ENCODE measurements at regions not wholly inside any gene's neighbourhood (a gene's known extent, or its start where the extent isn't known, plus 50 kb on each side); places are given as distances from the start of the nearest gene placed in this dataset.

DNA sequence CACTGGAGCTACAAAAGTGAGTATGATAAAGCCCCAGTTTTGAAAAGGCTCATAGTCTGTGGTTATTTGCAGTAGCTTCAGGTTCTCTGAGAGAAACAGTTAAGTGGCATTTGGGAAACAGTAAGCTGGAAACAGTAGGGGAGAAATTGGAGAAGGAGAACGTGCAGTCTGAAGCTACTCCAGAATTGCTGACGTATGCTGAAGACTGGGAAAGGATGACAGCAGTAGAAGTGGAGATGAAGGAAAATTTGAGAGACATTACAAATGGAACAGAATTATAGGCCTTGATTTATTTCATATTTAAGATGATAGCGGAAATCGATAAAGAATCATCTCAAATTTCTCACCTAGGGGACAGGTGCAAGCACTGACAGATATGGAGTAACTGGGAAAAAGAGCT is 248.8 kb downstream of the CAAP1 start:
- CTCF ChIA-PET (ENCODE audit: partially characterized antibody) = interaction anchor here (2.1 kb wide), 1 partner anchor 10 kb away, joined by 7 read pairs; no protein-coding TSS in a partner anchor
- 84% methylated on average over 4 of the region's 4 CpGs; no CpG with 5 or more reads in 1 of the 2 experiments for WGBS, 2 experiments (ENCODE audit: extremely low coverage in 1 of 2, insufficient coverage in 1 of 2, insufficient read length in 1 of 2, insufficient replicate concordance in 2 of 2, low coverage in 1 of 2, low lambda C conversion rate in 2 of 2, missing lambda C conversion rate in 1 of 2)
- H3K79me1 ChIP-seq (ENCODE audit: low read depth, low read length) = no peaks in the 10 kb centered on the region; the same call in 1 of the 2 replicates

More for the DNA sequence above, 248.8 kb downstream of the CAAP1 start:
- Histone ChIP-seq H4K8ac (ENCODE audit: extremely low read depth, insufficient read depth, low read length) (no peak overlapping the region), H4K20me1 (replicated peaks in 1 of 2; ENCODE audit: control insufficient read depth in 1 of 2, insufficient read depth in 2 of 2, low read length in 2 of 2) (no peaks in the 10 kb centered on the region), H3K4me2 (ENCODE audit: insufficient read depth in 1 of 2, low read depth in 2 of 2, low read length in 2 of 2) (no peak overlapping the region), H3K23ac (ENCODE audit: insufficient read length) (no peak overlapping the region), H3K36me3 (ENCODE audit: control insufficient read depth in 2 of 4, insufficient read depth in 4 of 4, low read length in 3 of 4) (no peaks in the 10 kb centered on the region), H3K79me2 (ENCODE audit: control insufficient read depth in 1 of 2, insufficient read depth in 2 of 2, low read length in 2 of 2) (no peaks in the 10 kb centered on the region), H3K56ac (replicated peaks; ENCODE audit: insufficient read length, low read depth, low read length) (no peak overlapping the region), H4K5ac (ENCODE audit: insufficient read length, low read depth, low read length) (no peak overlapping the region), H3K4me1 (replicated peaks in 1 of 4; ENCODE audit: control insufficient read depth in 3 of 4, insufficient read depth in 4 of 4, low read length in 3 of 4) (no peaks in the 10 kb centered on the region), H3K27me3 (replicated peaks in 1 of 4; ENCODE audit: control insufficient read depth in 3 of 4, extremely low read depth in 1 of 4, insufficient read depth in 3 of 4, low read length in 3 of 4) (peaks cover 0 to 4% (median under 1%) of the 10 kb centered on the region in 4 experiments; a peak in 3 of 7 replicates), H3K4ac (replicated peaks; ENCODE audit: insufficient read length, low read depth, low read length) (no peak overlapping the region), H3K27ac (ENCODE audit: low read depth, low read length) (no peak overlapping the region), H4K91ac (replicated peaks; ENCODE audit: insufficient read length, low read length) (no peak overlapping the region), H2BK20ac (ENCODE audit: low read length) (no peak overlapping the region), H2BK15ac (ENCODE audit: low read length) (no peak overlapping the region), H2BK12ac (ENCODE audit: low read depth, low read length) (no peak overlapping the region), H3K18ac (ENCODE audit: extremely low read depth, low read length) (no peak overlapping the region), H3K9me3 (ENCODE audit: insufficient read depth in 2 of 2, low read depth in 1 of 2, low read length in 1 of 2) (no peaks in the 10 kb centered on the region), H3K4me3 (ENCODE audit: extremely low read depth in 1 of 4, insufficient read depth in 2 of 4, low read depth in 3 of 4, low read length in 4 of 4) (no peak overlapping the region), H2AFZ (ENCODE audit: low read length) (no peak overlapping the region), H2BK120ac (replicated peaks; ENCODE audit: low read depth, low read length) (no peak overlapping the region), H3K14ac (ENCODE audit: insufficient read length) (no peak overlapping the region), H3K9ac (replicated peaks in 1 of 4; ENCODE audit: extremely low read depth in 1 of 4, low read depth in 3 of 4, low read length in 3 of 4) (no peak overlapping the region), H2AK5ac (ENCODE audit: low read depth, low read length) (no peak overlapping the region), H3K23me2 (ENCODE audit: low read depth, low read length) (no peaks in the 10 kb centered on the region), H2BK5ac (ENCODE audit: low read depth, low read length) (no peak overlapping the region)
- TF ChIP-seq, protein P1, sequence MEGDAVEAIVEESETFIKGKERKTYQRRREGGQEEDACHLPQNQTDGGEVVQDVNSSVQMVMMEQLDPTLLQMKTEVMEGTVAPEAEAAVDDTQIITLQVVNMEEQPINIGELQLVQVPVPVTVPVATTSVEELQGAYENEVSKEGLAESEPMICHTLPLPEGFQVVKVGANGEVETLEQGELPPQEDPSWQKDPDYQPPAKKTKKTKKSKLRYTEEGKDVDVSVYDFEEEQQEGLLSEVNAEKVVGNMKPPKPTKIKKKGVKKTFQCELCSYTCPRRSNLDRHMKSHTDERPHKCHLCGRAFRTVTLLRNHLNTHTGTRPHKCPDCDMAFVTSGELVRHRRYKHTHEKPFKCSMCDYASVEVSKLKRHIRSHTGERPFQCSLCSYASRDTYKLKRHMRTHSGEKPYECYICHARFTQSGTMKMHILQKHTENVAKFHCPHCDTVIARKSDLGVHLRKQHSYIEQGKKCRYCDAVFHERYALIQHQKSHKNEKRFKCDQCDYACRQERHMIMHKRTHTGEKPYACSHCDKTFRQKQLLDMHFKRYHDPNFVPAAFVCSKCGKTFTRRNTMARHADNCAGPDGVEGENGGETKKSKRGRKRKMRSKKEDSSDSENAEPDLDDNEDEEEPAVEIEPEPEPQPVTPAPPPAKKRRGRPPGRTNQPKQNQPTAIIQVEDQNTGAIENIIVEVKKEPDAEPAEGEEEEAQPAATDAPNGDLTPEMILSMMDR (IDR thresholded peaks at IDR 0.05; ENCODE audit: control extremely low read depth in 1 of 3, insufficient read depth in 1 of 3, low read depth in 1 of 3, low read length in 3 of 3) = no peak
- TF ChIP-seq CTBP2 (IDR thresholded peaks at IDR 0.05; ENCODE audit: borderline replicate concordance, insufficient read depth, insufficient read length, low read length) (no peak), JUN (IDR thresholded peaks at IDR 0.05; ENCODE audit: low read depth, low read length) (no peak), SP4 (IDR thresholded peaks at IDR 0.05; ENCODE audit: low read length) (no peak), KDM5A (IDR thresholded peaks at IDR 0.05; ENCODE audit: low read length) (no peak), CHD2 (IDR thresholded peaks at IDR 0.05; ENCODE audit: low read length) (no peak), CBX5 (IDR thresholded peaks at IDR 0.05; ENCODE audit: low read depth, low read length) (no peak), SP1 (IDR thresholded peaks at IDR 0.05; ENCODE audit: low read depth, low read length) (no peak), ASH2L (IDR thresholded peaks at IDR 0.05; ENCODE audit: low read length) (no peak), RNF2 (IDR thresholded peaks at IDR 0.05; ENCODE audit: borderline replicate concordance, low read depth, low read length, missing control alignments, poor library complexity, severe bottlenecking) (no peak)
- TF ChIP-seq, protein P2, sequence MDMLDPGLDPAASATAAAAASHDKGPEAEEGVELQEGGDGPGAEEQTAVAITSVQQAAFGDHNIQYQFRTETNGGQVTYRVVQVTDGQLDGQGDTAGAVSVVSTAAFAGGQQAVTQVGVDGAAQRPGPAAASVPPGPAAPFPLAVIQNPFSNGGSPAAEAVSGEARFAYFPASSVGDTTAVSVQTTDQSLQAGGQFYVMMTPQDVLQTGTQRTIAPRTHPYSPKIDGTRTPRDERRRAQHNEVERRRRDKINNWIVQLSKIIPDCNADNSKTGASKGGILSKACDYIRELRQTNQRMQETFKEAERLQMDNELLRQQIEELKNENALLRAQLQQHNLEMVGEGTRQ (IDR thresholded peaks at IDR 0.05; ENCODE audit: low read length) = no peak
- no peak for FAIRE-seq
- DNase-seq (ENCODE audit: low read depth in 1 of 2, low spot score in 2 of 2) = no peak
- POLR2A ChIA-PET (ENCODE audit: partially characterized antibody) = no interaction called here
